SU-DHL-6 (cell line): ENCODE measurements at regions not wholly inside any gene's neighbourhood (a gene's known extent, or its start where the extent isn't known, plus 50 kb on each side); places are given as distances from the start of the nearest gene placed in this dataset.

Experiments used
- H2AFZ ChIP-seq: fragments of 200-600 bp; sonication (generic); 2 replicates; pipeline ENCODE4 v1.6.1; 2014; ENCODE audit warnings: low read depth, mild to moderate bottlenecking, moderate library complexity, mixed read lengths, antibody characterized with exemption, low read length; ENCODE audit not compliant: severe bottlenecking
- H3F3A ChIP-seq: fragments of 200-600 bp; shearing (Covaris generic); 2 replicates; pipeline ENCODE4 v1.6.0; 2016; ENCODE audit warnings: antibody characterized with exemption, mild to moderate bottlenecking; ENCODE audit not compliant: insufficient read depth
- H3K27ac ChIP-seq: fragments of 200-600 bp; sonication (generic); 2 replicates; pipeline ENCODE4 v1.5.1; 2016; ENCODE audit warnings: low read depth, mild to moderate bottlenecking, low read length, moderate library complexity, mixed read lengths
- H3K27me3 ChIP-seq: fragments of 200-600 bp; sonication (generic), shearing (Covaris generic); 2 replicates; pipeline ENCODE4 v1.6.0; 2014; ENCODE audit warnings: mild to moderate bottlenecking, low read length
- H3K36me3 ChIP-seq: fragments of 200-600 bp; sonication (generic); 2 replicates; pipeline ENCODE4 v1.6.1; 2014; ENCODE audit warnings: mild to moderate bottlenecking, low read length, mixed read lengths
- H3K4me2 ChIP-seq: fragments of 300-600, 200-600 bp; shearing (Covaris generic), sonication (generic); 2 replicates; pipeline ENCODE4 v1.6.0; 2014; ENCODE audit warnings: low read length, low read depth, mild to moderate bottlenecking; ENCODE audit not compliant: poor library complexity, severe bottlenecking
- H3K4me3 ChIP-seq: fragments of 200-600 bp; sonication (generic); 2 replicates; pipeline ENCODE4 v1.5.1; 2014; ENCODE audit warnings: antibody characterized with exemption, low read length, mild to moderate bottlenecking, mixed read lengths; ENCODE audit not compliant: insufficient read depth, poor library complexity, severe bottlenecking
- H3K79me2 ChIP-seq: fragments of 200-600 bp; sonication (generic); 2 replicates; pipeline ENCODE4 v1.6.1; 2014; ENCODE audit warnings: mild to moderate bottlenecking, low read length, moderate library complexity; ENCODE audit not compliant: insufficient read depth
- H3K9ac ChIP-seq: fragments of 200-600 bp; sonication (generic); 2 replicates; pipeline ENCODE4 v1.7.0; 2014; ENCODE audit warnings: mild to moderate bottlenecking, low read length
- H3K9me2 ChIP-seq: fragments of 200-600 bp; sonication (generic); replicated peaks from 2 replicates; pipeline ENCODE4 v1.6.1; 2014; ENCODE audit warnings: low read length; ENCODE audit not compliant: insufficient read depth
- H3K9me3 ChIP-seq: fragments of 200-600 bp; sonication (generic); 2 replicates; pipeline ENCODE4 v1.6.1; 2014; ENCODE audit warnings: low read length, mixed read lengths; ENCODE audit not compliant: insufficient read depth
- H4K20me1 ChIP-seq: fragments of 200-600 bp; sonication (generic); 2 replicates; pipeline ENCODE4 v1.6.1; 2014; ENCODE audit warnings: low read depth, mild to moderate bottlenecking, antibody characterized with exemption, low read length, moderate library complexity, mixed read lengths
- EZH2phosphoT487 ChIP-seq: fragments of 200-600 bp; sonication (generic), shearing (Covaris generic); conservative IDR thresholded peaks from 2 replicates; pipeline ENCODE4 v1.6.1; 2018; ENCODE audit warnings: mild to moderate bottlenecking, antibody characterized with exemption, low read length, moderate library complexity, mixed read lengths
- TF ChIP-seq, protein P1 (sequence below): fragments of 200-600 bp; sonication (generic); IDR thresholded peaks from one replicate; pipeline ENCODE4 v1.5.1; 2017; ENCODE audit warnings: antibody characterized with exemption, mild to moderate bottlenecking, low read length, moderate library complexity; ENCODE audit not compliant: insufficient read depth, poor library complexity, severe bottlenecking

GRCh38 chr2:125107446-125107845, 1082.4 kb downstream of the CNTNAP5 start:
- no peaks in the 10 kb centered on the region for H3K9me3 ChIP-seq
- H3K4me2 ChIP-seq, result no peak overlapping the region
- H3K4me3 ChIP-seq, result no peak overlapping the region
- no peak overlapping the region for H3K9ac ChIP-seq
- H3K27me3 ChIP-seq, result no peaks in the 10 kb centered on the region
- H3F3A ChIP-seq, result no peaks in the 10 kb centered on the region
- H3K36me3 ChIP-seq, result no peaks in the 10 kb centered on the region
- H3K79me2 ChIP-seq, result no peaks in the 10 kb centered on the region
- H3K9me2 ChIP-seq, result no peaks in the 10 kb centered on the region
- no peak for TF ChIP-seq EZH2phosphoT487
- TF ChIP-seq, protein P1, sequence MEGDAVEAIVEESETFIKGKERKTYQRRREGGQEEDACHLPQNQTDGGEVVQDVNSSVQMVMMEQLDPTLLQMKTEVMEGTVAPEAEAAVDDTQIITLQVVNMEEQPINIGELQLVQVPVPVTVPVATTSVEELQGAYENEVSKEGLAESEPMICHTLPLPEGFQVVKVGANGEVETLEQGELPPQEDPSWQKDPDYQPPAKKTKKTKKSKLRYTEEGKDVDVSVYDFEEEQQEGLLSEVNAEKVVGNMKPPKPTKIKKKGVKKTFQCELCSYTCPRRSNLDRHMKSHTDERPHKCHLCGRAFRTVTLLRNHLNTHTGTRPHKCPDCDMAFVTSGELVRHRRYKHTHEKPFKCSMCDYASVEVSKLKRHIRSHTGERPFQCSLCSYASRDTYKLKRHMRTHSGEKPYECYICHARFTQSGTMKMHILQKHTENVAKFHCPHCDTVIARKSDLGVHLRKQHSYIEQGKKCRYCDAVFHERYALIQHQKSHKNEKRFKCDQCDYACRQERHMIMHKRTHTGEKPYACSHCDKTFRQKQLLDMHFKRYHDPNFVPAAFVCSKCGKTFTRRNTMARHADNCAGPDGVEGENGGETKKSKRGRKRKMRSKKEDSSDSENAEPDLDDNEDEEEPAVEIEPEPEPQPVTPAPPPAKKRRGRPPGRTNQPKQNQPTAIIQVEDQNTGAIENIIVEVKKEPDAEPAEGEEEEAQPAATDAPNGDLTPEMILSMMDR, result no peak
- no peak overlapping the region for H2AFZ ChIP-seq
- H4K20me1 ChIP-seq, result no peaks in the 10 kb centered on the region
- no peak overlapping the region for H3K27ac ChIP-seq

- no peaks in the 10 kb centered on the region for H3K36me3 ChIP-seq
- H4K20me1 ChIP-seq, result no peaks in the 10 kb centered on the region
- no peaks in the 10 kb centered on the region for H3F3A ChIP-seq
- no peak for TF ChIP-seq EZH2phosphoT487
- TF ChIP-seq, protein P1, result no peak
- H3K4me3 ChIP-seq, result no peak overlapping the region
- no peak overlapping the region for H2AFZ ChIP-seq
- no peaks in the 10 kb centered on the region for H3K9me2 ChIP-seq
- no peaks in the 10 kb centered on the region for H3K9me3 ChIP-seq
- no peaks in the 10 kb centered on the region for H3K79me2 ChIP-seq
- no peaks in the 10 kb centered on the region for H3K27me3 ChIP-seq
- H3K9ac ChIP-seq, result no peak overlapping the region
- no peak overlapping the region for H3K4me2 ChIP-seq
- no peak overlapping the region for H3K27ac ChIP-seq
Measured at GRCh38 chr2:125108251-125108650, 1083.2 kb downstream of the CNTNAP5 start.

GRCh38 chr2:125125902-125126301, 1100.8 kb downstream of the CNTNAP5 start:
- no peak overlapping the region for H3K4me2 ChIP-seq
- no peaks in the 10 kb centered on the region for H3K27me3 ChIP-seq
- H3K36me3 ChIP-seq, result no peaks in the 10 kb centered on the region
- H3K27ac ChIP-seq, result no peak overlapping the region
- H4K20me1 ChIP-seq, result no peaks in the 10 kb centered on the region
- H3F3A ChIP-seq, result no peaks in the 10 kb centered on the region
- H3K9ac ChIP-seq, result no peak overlapping the region
- no peak for TF ChIP-seq EZH2phosphoT487
- TF ChIP-seq, protein P1, result no peak
- H2AFZ ChIP-seq, result no peak overlapping the region
- no peaks in the 10 kb centered on the region for H3K9me3 ChIP-seq
- no peaks in the 10 kb centered on the region for H3K9me2 ChIP-seq
- no peak overlapping the region for H3K4me3 ChIP-seq
- no peaks in the 10 kb centered on the region for H3K79me2 ChIP-seq
